Endothelial cell (in vitro differentiated cells): ENCODE measurements at regions not wholly inside any gene's neighbourhood (a gene's known extent, or its start where the extent isn't known, plus 50 kb on each side); places are given as distances from the start of the nearest gene placed in this dataset.

Experiments used
- DNase-seq: peaks from one replicate; pipeline ENCODE4 v3.0.0; 2021; ENCODE audit warnings: low spot score
- H3K27ac Mint-ChIP-seq: one replicate; pipeline ENCODE4 v1.8.0; 2021; ENCODE audit warnings: mixed read lengths, inconsistent platforms; ENCODE audit not compliant: unreplicated experiment
- H3K27me3 Mint-ChIP-seq: one replicate; pipeline ENCODE4 v1.8.0; 2021; ENCODE audit warnings: mild to moderate bottlenecking, moderate library complexity, mixed read lengths, inconsistent platforms; ENCODE audit not compliant: unreplicated experiment
- H3K36me3 Mint-ChIP-seq: one replicate; pipeline ENCODE4 v1.8.0; 2021; ENCODE audit warnings: mild to moderate bottlenecking, low read depth, mixed read lengths, inconsistent platforms; ENCODE audit not compliant: unreplicated experiment
- H3K4me1 Mint-ChIP-seq: one replicate; pipeline ENCODE4 v1.8.0; 2021; ENCODE audit warnings: mild to moderate bottlenecking, mixed read lengths, inconsistent platforms; ENCODE audit not compliant: unreplicated experiment
- H3K4me3 Mint-ChIP-seq: one replicate; pipeline ENCODE4 v1.8.0; 2021; ENCODE audit warnings: mild to moderate bottlenecking, mixed read lengths, inconsistent platforms; ENCODE audit not compliant: unreplicated experiment
- H3K9me3 Mint-ChIP-seq: one replicate; pipeline ENCODE4 v1.8.0; 2021; ENCODE audit warnings: mixed read lengths, inconsistent platforms; ENCODE audit not compliant: unreplicated experiment
- TF ChIP-seq, protein P1 (sequence below): fragments of 200-600 bp; sonication (generic); IDR thresholded peaks from one replicate; pipeline ENCODE4 v1.5.0; 2021; ENCODE audit warnings: antibody characterized with exemption; ENCODE audit not compliant: unreplicated experiment

GRCh38 chr13:70714993-70715392, 606.7 kb upstream of the KLHL1 start:
- Mint-ChIP-seq H3K27me3 (no peaks in the 10 kb centered on the region), H3K4me3 (no peak overlapping the region), H3K27ac (no peak overlapping the region), H3K36me3 (no peaks in the 10 kb centered on the region), H3K9me3 (no peaks in the 10 kb centered on the region), H3K4me1 (no peaks in the 10 kb centered on the region)
- TF ChIP-seq, protein P1, sequence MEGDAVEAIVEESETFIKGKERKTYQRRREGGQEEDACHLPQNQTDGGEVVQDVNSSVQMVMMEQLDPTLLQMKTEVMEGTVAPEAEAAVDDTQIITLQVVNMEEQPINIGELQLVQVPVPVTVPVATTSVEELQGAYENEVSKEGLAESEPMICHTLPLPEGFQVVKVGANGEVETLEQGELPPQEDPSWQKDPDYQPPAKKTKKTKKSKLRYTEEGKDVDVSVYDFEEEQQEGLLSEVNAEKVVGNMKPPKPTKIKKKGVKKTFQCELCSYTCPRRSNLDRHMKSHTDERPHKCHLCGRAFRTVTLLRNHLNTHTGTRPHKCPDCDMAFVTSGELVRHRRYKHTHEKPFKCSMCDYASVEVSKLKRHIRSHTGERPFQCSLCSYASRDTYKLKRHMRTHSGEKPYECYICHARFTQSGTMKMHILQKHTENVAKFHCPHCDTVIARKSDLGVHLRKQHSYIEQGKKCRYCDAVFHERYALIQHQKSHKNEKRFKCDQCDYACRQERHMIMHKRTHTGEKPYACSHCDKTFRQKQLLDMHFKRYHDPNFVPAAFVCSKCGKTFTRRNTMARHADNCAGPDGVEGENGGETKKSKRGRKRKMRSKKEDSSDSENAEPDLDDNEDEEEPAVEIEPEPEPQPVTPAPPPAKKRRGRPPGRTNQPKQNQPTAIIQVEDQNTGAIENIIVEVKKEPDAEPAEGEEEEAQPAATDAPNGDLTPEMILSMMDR, result peak; percentile 27
- DNase-seq, result no peak

GRCh38 chr13:70708775-70709174, 600.5 kb upstream of the KLHL1 start:
- Mint-ChIP-seq H3K27ac (no peak overlapping the region), H3K4me1 (peaks cover 2% of the 10 kb centered on the region)

GRCh38 chr13:70703755-70704154, 595.5 kb upstream of the KLHL1 start:
- Mint-ChIP-seq H3K27ac (no peak overlapping the region), H3K9me3 (no peaks in the 10 kb centered on the region), H3K36me3 (no peaks in the 10 kb centered on the region), H3K27me3 (peaks cover 1% of the 10 kb centered on the region), H3K4me3 (no peak overlapping the region), H3K4me1 (peaks cover under 1% of the 10 kb centered on the region)
- TF ChIP-seq, protein P1, result no peak
- DNase-seq, result no peak

More at GRCh38 chr13:70708775-70709174, 600.5 kb upstream of the KLHL1 start:
- DNase-seq, result no peak
- Mint-ChIP-seq H3K4me3 (no peak overlapping the region), H3K27me3 (no peaks in the 10 kb centered on the region), H3K36me3 (no peaks in the 10 kb centered on the region), H3K9me3 (no peaks in the 10 kb centered on the region)
- TF ChIP-seq, protein P1, result no peak

DNA sequence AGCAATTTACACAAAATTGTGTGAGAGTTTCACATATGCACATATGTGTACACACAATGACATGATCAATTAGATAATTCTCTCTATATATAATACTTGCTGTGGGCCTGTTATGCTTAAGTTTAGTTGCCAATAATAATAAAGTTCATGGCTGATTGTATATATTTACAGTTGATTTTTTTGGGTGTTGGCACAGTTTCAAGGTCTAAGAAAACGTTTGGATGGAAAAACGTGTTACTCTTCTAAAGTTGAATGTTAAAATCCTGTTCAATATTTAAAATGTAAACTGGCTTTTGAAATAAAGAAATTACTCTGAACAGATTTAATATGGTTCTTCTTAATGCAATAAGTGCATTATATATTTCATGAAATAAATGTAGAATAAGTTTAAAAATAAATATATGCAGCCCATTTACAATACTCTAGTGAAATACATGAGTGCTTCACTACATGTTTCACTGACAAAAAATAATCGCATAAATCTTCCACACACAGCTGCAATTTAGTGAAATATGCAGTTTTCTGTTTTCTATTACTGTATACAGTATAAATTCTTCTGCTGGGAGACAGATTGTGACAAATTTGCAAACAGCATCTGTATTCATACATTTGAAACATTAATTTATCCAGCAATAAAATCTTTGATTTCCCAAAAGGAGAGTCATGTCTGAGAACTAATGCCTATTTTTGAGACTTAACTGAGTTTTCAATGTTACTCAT, 586.9 kb upstream of the KLHL1 start:
- Mint-ChIP-seq H3K36me3 (no peaks in the 10 kb centered on the region), H3K27me3 (no peaks in the 10 kb centered on the region), H3K4me3 (no peak overlapping the region), H3K9me3 (no peaks in the 10 kb centered on the region), H3K27ac (no peak overlapping the region), H3K4me1 (no peaks in the 10 kb centered on the region)
- DNase-seq, result no peak
- TF ChIP-seq, protein P1, result no peak

- peaks cover 8% of the 10 kb centered on the region for H3K4me1 Mint-ChIP-seq
- TF ChIP-seq, protein P1, result no peak
- no peaks in the 10 kb centered on the region for H3K36me3 Mint-ChIP-seq
- no peaks in the 10 kb centered on the region for H3K27me3 Mint-ChIP-seq
- H3K9me3 Mint-ChIP-seq, result no peaks in the 10 kb centered on the region
- H3K27ac Mint-ChIP-seq, result no peak overlapping the region
- no peak overlapping the region for H3K4me3 Mint-ChIP-seq
- DNase-seq, result no peak
These were observed 560.7 kb upstream of the KLHL1 start for GRCh38 chr13:70668983-70669382.
